GM19395 (cell line): ENCODE measurements at regions not wholly inside any gene's neighbourhood (a gene's known extent, or its start where the extent isn't known, plus 50 kb on each side); places are given as distances from the start of the nearest gene placed in this dataset.
"Not testable (repeated sequence)": the region's sequence is repeated elsewhere in the genome, so short reads cannot be mapped to it uniquely, and the experiment has no call there.

ENCODE experiments used
- ATAC-seq: cut with Tn5 transposase; IDR thresholded peaks from one replicate; pipeline ENCODE4 v1.9.1; 2021; ENCODE audit warnings: mild to moderate bottlenecking, moderate library complexity; ENCODE audit not compliant: unreplicated experiment

- ATAC-seq, result no peak
These were observed 371.8 kb downstream of the BCL11B start for GRCh38 chr14:98900236-98900635.

GRCh38 chr14:98900798-98901197 lies 371.2 kb downstream of the BCL11B start:
- ATAC-seq, result no peak

GRCh38 chr14:98901511-98902205 lies 370.3 kb downstream of the BCL11B start:
- no peak for ATAC-seq

GRCh38 chr14:98903371-98903770 lies 368.6 kb downstream of the BCL11B start:
- no peak for ATAC-seq

GRCh38 chr14:98904677-98905076 lies 367.3 kb downstream of the BCL11B start:
- ATAC-seq, result no peak

GRCh38 chr14:98906123-98906995 lies 365.6 kb downstream of the BCL11B start:
- ATAC-seq, result no peak

GRCh38 chr14:98907271-98907670 lies 364.7 kb downstream of the BCL11B start:
- no peak for ATAC-seq

GRCh38 chr14:98908050-98908449 lies 363.9 kb downstream of the BCL11B start:
- no peak for ATAC-seq

- ATAC-seq, result no peak
These were observed 362.6 kb downstream of the BCL11B start for GRCh38 chr14:98909251-98909944.

GRCh38 chr14:98910061-98910460 lies 361.9 kb downstream of the BCL11B start:
- no peak for ATAC-seq

- ATAC-seq, result no peak
These were observed 359.3 kb downstream of the BCL11B start for GRCh38 chr14:98912655-98913054.

GRCh38 chr14:98913967-98914650 lies 357.9 kb downstream of the BCL11B start:
- ATAC-seq, result no peak

GRCh38 chr14:98914942-98915341 lies 357.1 kb downstream of the BCL11B start:
- no peak for ATAC-seq

GRCh38 chr14:98915625-98916024 lies 356.4 kb downstream of the BCL11B start:
- ATAC-seq, result no peak

- no peak for ATAC-seq
These were observed 356.0 kb downstream of the BCL11B start for GRCh38 chr14:98916036-98916435.

- ATAC-seq, result no peak
These were observed 355.5 kb downstream of the BCL11B start for GRCh38 chr14:98916476-98916875.

GRCh38 chr14:98919434-98919833 lies 352.6 kb downstream of the BCL11B start:
- no peak for ATAC-seq

- ATAC-seq, result not testable (repeated sequence)
These were observed 350.7 kb downstream of the BCL11B start for GRCh38 chr14:98921306-98921705.

- no peak for ATAC-seq
These were observed 348.4 kb downstream of the BCL11B start for GRCh38 chr14:98923596-98923995.

GRCh38 chr14:98924046-98924445 lies 348.0 kb downstream of the BCL11B start:
- no peak for ATAC-seq
